Breast epithelium (tissue), 4 donors: ENCODE measurements at regions not wholly inside any gene's neighbourhood (a gene's known extent, or its start where the extent isn't known, plus 50 kb on each side); places are given as distances from the start of the nearest gene placed in this dataset.

Experiments
- DNase-seq, 2 donors: peaks; one replicate each; pipeline ENCODE4 v3.0.0-alpha.2; 2019; ENCODE audit warnings: low spot score in 2 of 2
- H3K27ac ChIP-seq, 2 donors: fragments of 200-600 bp; sonication (generic) in 1 of 2; one replicate each; pipeline ENCODE4 v1.5.1; 2016 to 2019; ENCODE audit warnings: mild to moderate bottlenecking in 1 of 2
- H3K27me3 ChIP-seq, 2 donors: fragments of 200-600 bp; sonication (generic) in 1 of 2; one replicate each; pipeline versions ENCODE4 v1.5.1 to v1.6.0; 2017 to 2019; ENCODE audit warnings: control low read depth in 1 of 2, mild to moderate bottlenecking in 1 of 2
- H3K36me3 ChIP-seq: fragments of 200-600 bp; one replicate; pipeline ENCODE4 v1.5.1; 2019
- H3K4me1 ChIP-seq, 2 donors: fragments of 200-600 bp; sonication (generic); one replicate each; pipeline ENCODE4 v1.5.1; 2016 to 2019; ENCODE audit warnings: control low read depth in 1 of 2
- H3K4me3 ChIP-seq, 3 donors: fragments of 200-600 bp; sonication (generic); 1 replicate in 2 of 3; 2 replicates in 1 of 3; pipeline ENCODE4 v1.5.1; 2016 to 2019; ENCODE audit warnings: mild to moderate bottlenecking in 3 of 3, moderate library complexity in 2 of 3
- H3K9me3 ChIP-seq, 2 donors: fragments of 200-600 bp; sonication (generic) in 1 of 2; one replicate each; pipeline ENCODE4 v1.5.1; 2016 to 2019; ENCODE audit warnings: control low read depth in 1 of 2
- POLR2A ChIP-seq: fragments of 450-650 bp; IDR thresholded peaks from one replicate; pipeline ENCODE4 v1.6.1; 2016; ENCODE audit warnings: antibody characterized with exemption, mild to moderate bottlenecking, moderate library complexity
- POLR2AphosphoS5 ChIP-seq, 3 donors: sonication (generic); formaldehyde crosslinking; IDR thresholded peaks; one replicate each; pipeline ENCODE4 v1.6.1; 2017; ENCODE audit warnings: antibody characterized with exemption in 3 of 3
- intact Hi-C: fragments of 100-400 bp; cut with DNase I; formaldehyde crosslinking; loops from one replicate; pipeline ENCODE4 v1.15.1; 2023; ENCODE audit warnings: low total_unique reads
- TF ChIP-seq, protein P1 (sequence below), 3 donors: fragments of 450-650 bp; IDR thresholded peaks; one replicate each; pipeline ENCODE4 v1.5.1; 2016 to 2017; ENCODE audit warnings: antibody characterized with exemption in 3 of 3, mild to moderate bottlenecking in 3 of 3, moderate library complexity in 3 of 3

DNA sequence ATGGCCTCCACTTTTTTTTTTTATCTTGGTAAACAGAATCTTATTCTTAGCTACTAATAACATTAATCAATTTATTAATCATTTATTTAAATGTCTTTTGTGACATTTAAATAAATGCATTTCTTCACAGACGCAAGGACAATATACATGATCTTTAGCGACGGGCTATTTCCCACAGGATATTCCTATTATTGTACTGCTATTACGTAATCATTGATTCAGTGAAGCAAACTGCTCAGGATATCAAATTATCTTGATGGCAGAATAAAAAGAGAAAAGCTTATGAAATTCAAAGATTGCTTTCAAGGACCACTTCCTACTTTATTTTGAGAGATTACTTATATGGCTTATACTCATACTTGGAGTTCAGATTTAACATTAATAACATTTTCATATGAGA, 114.1 kb downstream of the FAM9B start:
- peaks cover 0 to 9% of the 10 kb centered on the region in 2 donors for H3K27me3 ChIP-seq
- no peaks in the 10 kb centered on the region for H3K9me3 ChIP-seq
- no peaks in the 10 kb centered on the region for H3K36me3 ChIP-seq
- H3K4me1 ChIP-seq, result no peaks in the 10 kb centered on the region
- DNase-seq, result no peak
- H3K4me3 ChIP-seq, result no peak overlapping the region
- intact Hi-C loops, result no loop called here
- TF ChIP-seq POLR2A, result no peak
- no peak for TF ChIP-seq POLR2AphosphoS5 (IDR thresholded peaks at IDR 0.05)
- TF ChIP-seq, protein P1, sequence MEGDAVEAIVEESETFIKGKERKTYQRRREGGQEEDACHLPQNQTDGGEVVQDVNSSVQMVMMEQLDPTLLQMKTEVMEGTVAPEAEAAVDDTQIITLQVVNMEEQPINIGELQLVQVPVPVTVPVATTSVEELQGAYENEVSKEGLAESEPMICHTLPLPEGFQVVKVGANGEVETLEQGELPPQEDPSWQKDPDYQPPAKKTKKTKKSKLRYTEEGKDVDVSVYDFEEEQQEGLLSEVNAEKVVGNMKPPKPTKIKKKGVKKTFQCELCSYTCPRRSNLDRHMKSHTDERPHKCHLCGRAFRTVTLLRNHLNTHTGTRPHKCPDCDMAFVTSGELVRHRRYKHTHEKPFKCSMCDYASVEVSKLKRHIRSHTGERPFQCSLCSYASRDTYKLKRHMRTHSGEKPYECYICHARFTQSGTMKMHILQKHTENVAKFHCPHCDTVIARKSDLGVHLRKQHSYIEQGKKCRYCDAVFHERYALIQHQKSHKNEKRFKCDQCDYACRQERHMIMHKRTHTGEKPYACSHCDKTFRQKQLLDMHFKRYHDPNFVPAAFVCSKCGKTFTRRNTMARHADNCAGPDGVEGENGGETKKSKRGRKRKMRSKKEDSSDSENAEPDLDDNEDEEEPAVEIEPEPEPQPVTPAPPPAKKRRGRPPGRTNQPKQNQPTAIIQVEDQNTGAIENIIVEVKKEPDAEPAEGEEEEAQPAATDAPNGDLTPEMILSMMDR (IDR thresholded peaks at IDR 0.05), result no peak
- H3K27ac ChIP-seq, result no peak overlapping the region

- intact Hi-C loops, result no loop called here
- H3K4me1 ChIP-seq, result no peaks in the 10 kb centered on the region
- no peaks in the 10 kb centered on the region for H3K9me3 ChIP-seq
- no peak overlapping the region for H3K4me3 ChIP-seq
- H3K27me3 ChIP-seq, result peaks cover 0 to 11% of the 10 kb centered on the region in 2 donors
- no peak for DNase-seq
- no peak overlapping the region for H3K27ac ChIP-seq
- no peaks in the 10 kb centered on the region for H3K36me3 ChIP-seq
- TF ChIP-seq, protein P1 (IDR thresholded peaks at IDR 0.05), result no peak
- TF ChIP-seq POLR2AphosphoS5 (IDR thresholded peaks at IDR 0.05) (no peak), POLR2A (no peak)
Measured at GRCh38 chrX:8916697-8917096, 115.5 kb upstream of the FAM9A start.

DNA sequence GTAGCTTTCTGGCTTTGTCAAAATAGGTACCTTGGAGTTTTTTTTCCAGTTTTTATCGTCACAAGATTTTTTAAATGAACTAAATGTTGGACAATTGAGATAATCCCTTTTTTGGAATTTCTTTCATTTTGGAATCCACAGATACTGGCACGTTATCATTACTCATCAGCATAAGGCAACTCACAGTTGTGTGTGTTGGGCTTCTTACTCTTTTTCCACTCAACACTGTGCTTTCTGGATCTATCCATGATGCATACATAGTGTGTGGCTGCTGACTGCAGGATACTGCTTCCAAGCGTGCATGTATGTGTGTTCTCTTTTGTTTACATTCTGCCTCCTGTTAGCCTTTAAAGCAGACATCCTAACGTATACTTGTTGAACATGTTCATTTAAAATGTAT, 113.5 kb upstream of the FAM9A start:
- intact Hi-C loops, result no loop called here
- Histone ChIP-seq H3K27ac (no peak overlapping the region), H3K4me3 (no peak overlapping the region)

GRCh38 chrX:8913655-8914409, 112.6 kb upstream of the FAM9A start:
- H3K4me1 ChIP-seq, result no peaks in the 10 kb centered on the region
- no peaks in the 10 kb centered on the region for H3K9me3 ChIP-seq
- intact Hi-C loops, result no loop called here
- no peaks in the 10 kb centered on the region for H3K36me3 ChIP-seq
- TF ChIP-seq POLR2A (no peak), POLR2AphosphoS5 (IDR thresholded peaks at IDR 0.05) (no peak)
- TF ChIP-seq, protein P1 (IDR thresholded peaks at IDR 0.05), result no peak
- H3K4me3 ChIP-seq, result no peak overlapping the region
- H3K27me3 ChIP-seq, result peaks cover 0 to 7% of the 10 kb centered on the region in 2 donors
- DNase-seq, result peak in 1 of 2 donors; percentile 26
- peak overlapping the region in 1 of 2 donors; percentile 72 for H3K27ac ChIP-seq

More for the DNA sequence above, 113.5 kb upstream of the FAM9A start:
- no peak for DNase-seq
- no peaks in the 10 kb centered on the region for H3K4me1 ChIP-seq
- no peaks in the 10 kb centered on the region for H3K36me3 ChIP-seq
- H3K27me3 ChIP-seq, result peaks cover 0 to 11% of the 10 kb centered on the region in 2 donors
- H3K9me3 ChIP-seq, result no peaks in the 10 kb centered on the region
- TF ChIP-seq POLR2AphosphoS5 (IDR thresholded peaks at IDR 0.05), result no peak
- no peak for TF ChIP-seq POLR2A
- TF ChIP-seq, protein P1 (IDR thresholded peaks at IDR 0.05), result no peak

DNA sequence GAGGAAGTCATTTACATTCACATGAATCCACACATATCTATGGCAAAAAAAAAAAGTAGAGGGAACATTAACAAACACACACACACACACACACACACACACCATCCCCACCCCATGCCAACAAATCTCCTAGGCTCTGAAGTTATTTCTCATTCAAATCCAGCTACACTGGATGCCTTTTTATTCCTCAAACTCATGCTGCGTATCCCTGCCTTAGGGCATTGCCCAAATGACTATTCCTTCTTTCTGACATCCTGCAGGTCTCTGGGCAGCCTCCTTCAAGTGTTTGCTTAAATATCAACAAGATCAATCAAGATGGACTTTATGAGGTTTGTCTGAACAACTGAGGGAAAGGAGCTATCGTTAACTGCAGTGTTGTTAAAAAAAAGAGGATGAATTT, 106.5 kb upstream of the FAM9A start:
- intact Hi-C loops, result no loop called here
- Histone ChIP-seq H3K4me1 (no peaks in the 10 kb centered on the region), H3K9me3 (no peaks in the 10 kb centered on the region), H3K27ac (no peak overlapping the region), H3K4me3 (no peak overlapping the region), H3K36me3 (no peaks in the 10 kb centered on the region), H3K27me3 (no peaks in the 10 kb centered on the region)
- no peak for TF ChIP-seq POLR2AphosphoS5 (IDR thresholded peaks at IDR 0.05)
- TF ChIP-seq, protein P1 (IDR thresholded peaks at IDR 0.05), result no peak
- no peak for TF ChIP-seq POLR2A
- no peak for DNase-seq
